Body of pancreas (tissue), 4 donors: ENCODE measurements at regions not wholly inside any gene's neighbourhood (a gene's known extent, or its start where the extent isn't known, plus 50 kb on each side); places are given as distances from the start of the nearest gene placed in this dataset.

ENCODE experiments used
- CTCF ChIP-seq, 7 experiments: fragments of 450-650 bp in 4 of 7; fragments of 200-600 bp in 3 of 7; sonication (generic) in 3 of 7; IDR thresholded peaks; one replicate each; pipeline ENCODE4 v1.5.1; 2016 to 2019; ENCODE audit warnings: antibody characterized with exemption in 7 of 7
- POLR2A ChIP-seq, 3 donors: fragments of 450-650 bp; IDR thresholded peaks; one replicate each; pipeline ENCODE4 v1.6.1; 2016; ENCODE audit warnings: antibody characterized with exemption in 3 of 3, mild to moderate bottlenecking in 2 of 3

- no peak for TF ChIP-seq CTCF (IDR thresholded peaks at IDR 0.05)
- no peak for TF ChIP-seq POLR2A (IDR thresholded peaks at IDR 0.05)
Observed at GRCh38 chr10:128848810-128849209, 618.2 kb upstream of the MGMT start.
